ENCODE measurements at regions not wholly inside any gene's neighbourhood (a gene's known extent, or its start where the extent isn't known, plus 50 kb on each side); places are given as distances from the start of the nearest gene placed in this dataset.

GRCh38 chr13:80009760-80010159 lies 331.2 kb downstream of the SPRY2 start:
- no peak for DNase-seq (ENCODE audit: extremely low spot score)
- POLR2A ChIA-PET = no interaction called here
- CTCF ChIA-PET = interaction anchor here (1.5 kb wide), 1 partner anchor 11 kb away, joined by 4 read pairs; no protein-coding TSS in a partner anchor
- no peak for TF ChIP-seq CTCF (IDR thresholded peaks at IDR 0.05; ENCODE audit: control extremely low read depth, extremely low read depth, low read depth, missing control alignments)

- no peak for DNase-seq (ENCODE audit: extremely low spot score)
- ChIA-PET POLR2A (no interaction called here), CTCF (interaction anchor here (1.3 kb wide), 1 partner anchor 17 kb away, joined by 3 read pairs; no protein-coding TSS in a partner anchor)
- TF ChIP-seq CTCF (IDR thresholded peaks at IDR 0.05; ENCODE audit: control extremely low read depth, extremely low read depth, low read depth, missing control alignments) = no peak
Observed at GRCh38 chr13:80006940-80007339, 334.0 kb downstream of the SPRY2 start.

GRCh38 chr13:80001510-80001842 lies 339.4 kb downstream of the SPRY2 start:
- ChIA-PET CTCF (no interaction called here), POLR2A (no interaction called here)
- no peak for TF ChIP-seq CTCF (IDR thresholded peaks at IDR 0.05; ENCODE audit: control extremely low read depth, extremely low read depth, low read depth, missing control alignments)
- DNase-seq (ENCODE audit: extremely low spot score) = no peak

GRCh38 chr13:80000684-80001509 lies 340.0 kb downstream of the SPRY2 start:
- ChIA-PET CTCF (no interaction called here), POLR2A (no interaction called here)
- TF ChIP-seq CTCF (IDR thresholded peaks at IDR 0.05; ENCODE audit: control extremely low read depth, extremely low read depth, low read depth, missing control alignments) = no peak
- DNase-seq (ENCODE audit: extremely low spot score) = no peak

- TF ChIP-seq CTCF (IDR thresholded peaks at IDR 0.05; ENCODE audit: control extremely low read depth, extremely low read depth, low read depth, missing control alignments) = no peak
- DNase-seq (ENCODE audit: extremely low spot score) = no peak
- CTCF ChIA-PET = no interaction called here
- POLR2A ChIA-PET = no interaction called here
Observed at GRCh38 chr13:79999601-80000000, 341.3 kb downstream of the SPRY2 start.

GRCh38 chr13:79998381-79998880 lies 342.5 kb downstream of the SPRY2 start:
- ChIA-PET POLR2A (no interaction called here), CTCF (interaction anchor here (1.1 kb wide), 1 partner anchor 12 kb away, joined by 4 read pairs; no protein-coding TSS in a partner anchor)
- DNase-seq (ENCODE audit: extremely low spot score) = no peak
- no peak for TF ChIP-seq CTCF (IDR thresholded peaks at IDR 0.05; ENCODE audit: control extremely low read depth, extremely low read depth, low read depth, missing control alignments)
